GM19455 (cell line): ENCODE measurements at regions not wholly inside any gene's neighbourhood (a gene's known extent, or its start where the extent isn't known, plus 50 kb on each side); places are given as distances from the start of the nearest gene placed in this dataset.

ENCODE experiments used
- ATAC-seq: cut with Tn5 transposase; IDR thresholded peaks from one replicate; pipeline ENCODE4 v1.9.1; 2021; ENCODE audit not compliant: unreplicated experiment

GRCh38 chr10:75347186-75347585 is 54.4 kb downstream of the ZNF503 start:
- no peak for ATAC-seq

GRCh38 chr10:75345738-75346137 is 55.8 kb downstream of the ZNF503 start:
- ATAC-seq, result no peak

- no peak for ATAC-seq
Observed at GRCh38 chr10:75344170-75344569, 57.4 kb downstream of the ZNF503 start.

- ATAC-seq, result no peak
Observed at GRCh38 chr10:75342397-75342796, 59.2 kb downstream of the ZNF503 start.

- ATAC-seq, result peak; percentile 79
Observed at GRCh38 chr10:75335983-75336382, 65.6 kb downstream of the ZNF503 start.

GRCh38 chr10:75335191-75335590 is 66.4 kb downstream of the ZNF503 start:
- no peak for ATAC-seq

- ATAC-seq, result no peak
Observed at GRCh38 chr10:75334720-75335119, 66.8 kb downstream of the ZNF503 start.

GRCh38 chr10:75332081-75332480 is 69.5 kb downstream of the ZNF503 start:
- ATAC-seq, result no peak

- no peak for ATAC-seq
Observed at GRCh38 chr10:75331081-75331480, 70.5 kb downstream of the ZNF503 start.

- ATAC-seq, result no peak
Observed at GRCh38 chr10:75329190-75329745, 72.3 kb downstream of the ZNF503 start.

GRCh38 chr10:75326306-75326705 is 75.3 kb downstream of the ZNF503 start:
- ATAC-seq, result no peak

- ATAC-seq, result no peak
Observed at GRCh38 chr10:75319274-75319673, 82.3 kb downstream of the ZNF503 start.

- no peak for ATAC-seq
Observed at GRCh38 chr10:75314570-75314969, 78.8 kb upstream of the COMTD1 start.

- ATAC-seq, result no peak
Observed at GRCh38 chr10:75312440-75312839, 76.7 kb upstream of the COMTD1 start.

- no peak for ATAC-seq
Observed at GRCh38 chr10:75305675-75306074, 69.9 kb upstream of the COMTD1 start.

GRCh38 chr10:75304741-75305390 is 69.1 kb upstream of the COMTD1 start:
- no peak for ATAC-seq

GRCh38 chr10:75304313-75304712 is 68.6 kb upstream of the COMTD1 start:
- no peak for ATAC-seq

GRCh38 chr10:75303045-75303777 is 67.5 kb upstream of the COMTD1 start:
- no peak for ATAC-seq

- no peak for ATAC-seq
Observed at GRCh38 chr10:75302029-75302428, 66.3 kb upstream of the COMTD1 start.

- ATAC-seq, result no peak
Observed at GRCh38 chr10:75297021-75297599, 61.4 kb upstream of the COMTD1 start.

- no peak for ATAC-seq
Observed at GRCh38 chr10:75295868-75296441, 60.2 kb upstream of the COMTD1 start.
